C1 segment of cervical spinal cord (tissue), 14 donors: ENCODE measurements at regions not wholly inside any gene's neighbourhood (a gene's known extent, or its start where the extent isn't known, plus 50 kb on each side); places are given as distances from the start of the nearest gene placed in this dataset.

Experiments
- DNase-seq, 14 donors: peaks; one replicate each; lab custom pipeline; 2025; lab: John Stamatoyannopoulos, UW

DNA sequence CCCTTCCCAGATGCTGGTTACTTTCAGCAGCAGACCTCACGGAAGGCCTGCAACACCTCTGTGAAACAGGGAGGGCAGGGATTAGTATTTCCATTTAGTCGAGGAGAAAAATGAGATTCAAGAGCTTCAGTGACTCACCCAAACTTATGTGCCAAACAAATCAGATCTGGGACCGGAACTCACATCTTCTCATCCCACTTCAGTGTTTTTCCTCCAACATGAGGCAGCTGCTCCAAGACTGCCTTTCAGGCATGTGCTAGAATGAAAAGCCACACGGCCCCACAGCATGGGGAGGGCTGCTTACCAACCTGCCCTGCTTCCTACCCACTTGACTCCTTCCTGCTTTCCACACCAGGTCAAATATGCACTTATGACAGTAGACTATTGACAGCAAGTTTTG lies 129.4 kb upstream of the SLC24A5 start:
- no peak for DNase-seq

- no peak for DNase-seq
These were observed 127.7 kb upstream of the SLC24A5 start for GRCh38 chr15:47993051-47993450.

DNA sequence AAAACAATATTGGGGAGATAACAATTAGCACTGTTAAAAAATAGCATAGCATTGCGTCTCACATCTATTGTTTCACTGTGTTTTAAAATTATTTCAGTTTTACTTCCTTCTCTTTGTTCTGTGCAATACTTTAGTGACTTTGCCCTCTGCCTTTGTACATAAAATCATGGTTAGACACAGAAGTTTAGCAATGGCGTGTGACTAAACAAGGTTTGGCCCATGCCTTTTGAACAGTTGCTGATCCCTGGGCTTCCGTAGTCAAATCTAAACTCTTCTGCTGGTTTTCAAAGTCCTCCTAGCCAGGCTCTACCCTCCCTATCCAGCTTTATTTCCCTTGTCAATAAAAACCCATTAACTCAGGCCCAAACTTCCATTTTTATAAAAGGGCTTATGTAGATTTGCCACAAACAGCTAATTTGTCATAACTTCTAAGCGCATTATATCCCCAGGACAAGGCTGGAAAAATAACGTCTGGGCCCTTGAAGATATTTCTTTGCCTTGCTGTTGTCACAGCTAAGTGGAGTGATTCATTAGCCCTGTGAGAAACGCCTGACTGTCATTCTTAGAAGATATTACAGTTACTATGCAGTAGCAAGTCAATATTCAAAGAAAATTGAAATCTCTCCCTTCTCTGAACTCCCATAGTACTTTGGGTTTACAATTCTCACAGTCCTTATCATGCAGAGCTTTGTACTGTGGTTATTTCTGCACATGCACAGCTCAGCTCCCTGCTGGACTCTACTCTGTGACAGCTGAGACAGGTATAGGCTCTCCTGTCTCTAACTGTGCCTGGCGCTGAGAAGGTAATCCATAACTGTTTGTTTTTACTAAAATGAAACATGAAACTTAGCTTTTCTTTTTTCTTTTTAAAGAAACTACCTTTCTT lies 123.4 kb upstream of the SLC24A5 start:
- no peak for DNase-seq

- DNase-seq, result no peak
These were observed 122.2 kb upstream of the SLC24A5 start for GRCh38 chr15:47998619-47999019.

DNA sequence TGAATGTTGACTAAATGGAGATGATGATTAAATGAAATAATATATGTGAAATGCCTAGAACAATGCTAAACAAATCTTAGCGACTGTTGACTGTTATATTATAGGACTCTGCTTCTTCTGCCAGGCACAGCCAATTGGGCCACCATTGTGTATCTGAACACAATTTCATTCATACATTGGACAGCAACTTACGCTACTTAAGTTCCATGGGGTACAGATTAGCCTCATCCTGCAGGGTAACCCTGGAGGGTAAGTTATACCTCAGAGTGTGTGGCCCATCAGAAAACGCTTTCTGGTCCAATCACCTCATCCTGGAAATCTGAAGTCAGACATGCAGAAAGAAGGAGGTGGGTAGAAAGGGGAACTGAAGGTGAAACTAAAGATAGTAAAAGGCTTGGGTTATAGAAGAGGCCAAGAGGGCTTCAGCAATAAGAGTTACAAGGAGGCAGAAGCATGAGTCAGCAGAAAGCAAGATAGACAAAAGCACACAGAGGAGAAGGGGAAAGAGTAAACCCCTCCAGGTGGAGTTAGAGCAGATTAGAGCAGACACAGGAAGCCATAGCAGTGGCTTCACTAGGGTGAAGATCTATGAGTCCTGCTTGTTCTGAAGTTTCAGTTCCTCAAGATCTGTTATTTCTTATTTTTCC lies 119.3 kb upstream of the SLC24A5 start:
- no peak for DNase-seq

DNA sequence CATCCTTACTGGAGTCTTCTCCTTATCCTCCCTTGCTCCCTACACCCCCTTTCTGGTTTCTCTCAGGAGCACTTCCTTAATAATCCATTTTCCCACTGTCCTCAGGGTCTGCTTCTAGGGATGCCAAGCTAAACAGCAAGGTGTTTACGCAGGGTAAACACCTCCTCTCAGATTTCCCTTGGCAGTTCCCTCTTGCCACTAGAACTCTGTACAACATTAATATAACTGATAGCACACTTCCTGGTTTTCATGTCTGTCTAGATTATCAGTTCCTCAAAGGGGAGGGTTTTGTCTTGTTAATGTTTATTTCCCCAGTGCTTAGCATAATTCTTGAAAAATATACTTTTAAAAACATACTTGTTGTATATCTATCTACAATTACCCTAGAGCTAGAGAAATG lies 118.0 kb upstream of the SLC24A5 start:
- DNase-seq, result no peak

DNA sequence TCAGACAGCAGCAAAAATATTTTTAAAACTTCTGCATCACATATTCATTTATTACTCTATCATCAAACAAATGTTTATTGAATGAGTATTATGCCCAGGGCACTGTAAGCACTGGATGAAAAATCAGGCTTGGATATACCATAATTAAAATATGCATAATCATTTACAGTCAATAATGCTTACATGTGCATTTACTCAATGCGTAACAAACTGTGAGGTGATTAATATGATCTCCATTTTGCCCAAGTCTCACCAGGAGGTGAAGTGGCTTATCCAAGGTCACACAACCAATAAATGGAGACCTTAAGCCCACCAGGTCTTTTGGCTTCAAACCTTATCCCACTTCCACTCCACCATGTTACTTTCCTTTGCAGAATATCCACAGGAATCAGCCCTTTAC lies 117.3 kb upstream of the SLC24A5 start:
- DNase-seq, result no peak

GRCh38 chr15:48005077-48005476 lies 115.7 kb upstream of the SLC24A5 start:
- no peak for DNase-seq

DNA sequence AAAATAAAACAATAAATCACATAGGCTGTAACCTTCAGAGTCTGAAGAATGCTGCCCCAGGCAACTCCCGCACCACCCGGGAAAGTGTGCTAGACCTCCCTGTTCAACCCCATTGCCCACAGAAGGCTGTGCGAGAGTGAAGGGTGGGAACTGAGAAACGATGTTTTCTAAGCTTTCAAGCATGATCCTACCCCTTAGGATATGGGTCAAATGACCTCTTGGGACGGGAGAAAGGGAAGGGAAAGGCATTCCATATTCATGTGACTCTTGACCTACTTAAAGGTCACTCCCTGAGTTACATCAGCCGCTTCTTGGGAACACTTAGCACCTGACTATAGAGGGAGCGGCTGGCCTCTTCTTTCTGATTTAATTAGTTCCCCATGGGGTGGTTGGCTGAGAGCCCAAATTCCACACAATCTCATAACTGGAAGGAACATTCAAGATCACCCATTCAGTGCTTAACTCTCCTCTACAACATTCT lies 114.7 kb upstream of the SLC24A5 start:
- DNase-seq, result no peak

DNA sequence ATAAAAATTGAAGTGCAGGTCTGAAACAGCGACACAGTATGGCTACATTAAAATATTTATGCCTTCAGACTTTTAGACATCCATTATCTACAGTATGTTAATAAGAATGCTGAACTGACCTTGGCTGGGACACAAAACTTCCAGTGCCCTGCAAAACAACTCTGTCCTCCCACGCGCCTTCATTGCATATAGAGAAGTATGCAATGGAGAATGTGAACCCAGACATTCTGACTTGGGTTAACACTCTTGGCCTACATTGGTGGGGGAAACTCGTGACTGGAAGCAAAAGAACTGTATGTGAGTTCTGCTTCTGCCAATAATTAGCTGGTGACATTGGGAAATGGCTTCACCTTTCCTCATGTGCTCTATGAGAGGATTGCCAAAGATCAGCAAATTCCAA lies 110.5 kb upstream of the SLC24A5 start:
- DNase-seq, result no peak

- no peak for DNase-seq
These were observed 108.6 kb upstream of the SLC24A5 start for GRCh38 chr15:48012191-48012590.

DNA sequence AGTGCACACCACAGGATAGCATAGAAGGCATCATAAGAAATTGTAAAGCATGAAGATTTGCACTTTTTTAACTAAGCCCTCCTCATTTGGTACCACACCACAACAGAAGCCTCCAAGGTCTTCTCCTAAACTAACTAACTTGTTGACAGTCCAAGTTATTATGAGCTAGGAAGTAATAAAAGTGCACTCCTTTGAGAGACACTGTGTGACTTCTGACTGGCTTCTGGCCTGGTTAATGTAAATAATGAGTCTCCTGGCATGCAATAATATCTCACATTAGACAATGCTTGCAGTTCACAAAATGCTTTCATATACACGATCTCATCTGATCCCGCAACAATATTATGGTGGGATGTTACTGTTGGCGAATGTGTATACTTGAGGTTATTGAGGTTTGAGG lies 103.9 kb upstream of the SLC24A5 start:
- DNase-seq, result no peak

GRCh38 chr15:48017747-48018146 lies 103.0 kb upstream of the SLC24A5 start:
- DNase-seq, result no peak

GRCh38 chr15:48020166-48020565 lies 100.6 kb upstream of the SLC24A5 start:
- DNase-seq, result no peak

GRCh38 chr15:48021336-48022086 lies 99.3 kb upstream of the SLC24A5 start:
- no peak for DNase-seq

- DNase-seq, result no peak
These were observed 95.7 kb upstream of the SLC24A5 start for GRCh38 chr15:48025118-48025517.

GRCh38 chr15:48028712-48029111 lies 92.1 kb upstream of the SLC24A5 start:
- DNase-seq, result peak in 1 of 14 donors; percentile 0

GRCh38 chr15:48029642-48030041 lies 91.1 kb upstream of the SLC24A5 start:
- peak in 8 of 14 donors; percentile 4 to 31 (median 27) for DNase-seq

DNA sequence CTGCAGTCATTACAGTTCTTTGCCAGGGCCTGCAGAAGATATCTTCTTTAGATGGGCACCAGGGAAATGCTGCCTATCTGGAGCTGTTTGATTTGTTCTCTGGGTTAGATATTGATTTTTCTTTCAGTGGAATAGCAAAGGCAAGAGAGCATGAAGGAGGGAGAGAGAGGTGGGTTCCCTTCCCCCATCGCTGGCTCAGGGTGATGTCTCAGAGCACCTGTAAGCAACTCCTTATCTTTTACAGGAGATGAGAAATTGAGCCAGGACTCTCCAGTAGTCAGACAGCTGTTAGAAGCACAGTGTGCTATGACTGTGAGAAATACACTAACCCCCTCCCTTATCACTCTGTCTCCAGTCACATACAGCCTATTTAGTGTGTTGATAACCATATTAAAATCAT lies 89.3 kb upstream of the SLC24A5 start:
- DNase-seq, result no peak

GRCh38 chr15:48031973-48032372 lies 88.8 kb upstream of the SLC24A5 start:
- DNase-seq, result no peak

- no peak for DNase-seq
These were observed 87.9 kb upstream of the SLC24A5 start for GRCh38 chr15:48032911-48033310.

GRCh38 chr15:48038221-48038620 lies 82.6 kb upstream of the SLC24A5 start:
- DNase-seq, result no peak
